SK-N-SH (cell line): ENCODE measurements at regions not wholly inside any gene's neighbourhood (a gene's known extent, or its start where the extent isn't known, plus 50 kb on each side); places are given as distances from the start of the nearest gene placed in this dataset.

Experiments
- CTCF ChIA-PET: fragments of 300-600, 350-600 bp; formaldehyde crosslinking; extraction: SDS; loops from one replicate; lab custom pipeline; 2021; lab: Yijun Ruan, JAX
- POLR2A ChIA-PET: fragments of 350-600 bp; sonication (Branson Sonifier 250); formaldehyde crosslinking; extraction: SDS; loops from one replicate; lab custom pipeline; 2020; ENCODE audit warnings: antibody characterized with exemption, inconsistent platforms; lab: Yijun Ruan, JAX
- DNase-seq: peaks from one replicate; pipeline ENCODE4 v3.0.0; 2012
- H2AFZ ChIP-seq: fragments of 200-600 bp; sonication (generic); 2 replicates; pipeline ENCODE4 v1.8.1; 2016; ENCODE audit warnings: antibody characterized with exemption, mild to moderate bottlenecking, low read depth
- H3F3A ChIP-seq: fragments of 200-600 bp; sonication (generic); replicated peaks from 2 replicates; pipeline ENCODE3; 2016; ENCODE audit warnings: antibody characterized with exemption, mild to moderate bottlenecking; ENCODE audit not compliant: insufficient read depth
- H3K27ac ChIP-seq, 2 experiments: fragments of 200-500 bp in 1 of 2; fragments of 200-600 bp in 1 of 2; sonication (Bioruptor generic) in 1 of 2; sonication (generic), shearing (Covaris generic) in 1 of 2; 2 replicates each; pipeline versions ENCODE4 v1.5.1 to v1.6.1; 2014 to 2016; ENCODE audit warnings: low read depth in 2 of 2, inconsistent platforms in 1 of 2, low read length in 1 of 2, mild to moderate bottlenecking in 1 of 2, mixed read lengths in 1 of 2
- H3K27me3 ChIP-seq: fragments of 200-600 bp; sonication (generic), shearing (Covaris generic); 2 replicates; pipeline ENCODE4 v1.6.1; 2016; ENCODE audit warnings: mixed run types; ENCODE audit not compliant: insufficient read depth
- H3K36me3 ChIP-seq, 2 experiments: fragments of 200-500 bp in 1 of 2; fragments of 200-600 bp in 1 of 2; sonication (Bioruptor generic) in 1 of 2; sonication (generic) in 1 of 2; replicated peaks in 1 of 2; 2 replicates each; pipeline versions ENCODE3 to v1.5.1; 2014 to 2016; ENCODE audit warnings: low read length in 1 of 2, mild to moderate bottlenecking in 1 of 2; ENCODE audit not compliant: insufficient read depth in 2 of 2, control insufficient read depth in 1 of 2
- H3K4me1 ChIP-seq, 2 experiments: fragments of 200-500 bp in 1 of 2; fragments of 200-600 bp in 1 of 2; sonication (Bioruptor generic) in 1 of 2; sonication (generic), shearing (Covaris generic) in 1 of 2; 2 replicates each; pipeline versions ENCODE4 v1.5.1 to v1.6.1; 2014 to 2016; ENCODE audit warnings: low read depth in 1 of 2, low read length in 1 of 2, mixed run types in 1 of 2; ENCODE audit not compliant: insufficient read depth in 2 of 2, control insufficient read depth in 1 of 2
- H3K4me2 ChIP-seq: fragments of 200-600 bp; sonication (generic), shearing (Covaris generic); 2 replicates; pipeline ENCODE4 v1.6.1; 2017; ENCODE audit warnings: mixed run types
- H3K4me3 ChIP-seq, 2 experiments: fragments of 200-500 bp in 1 of 2; fragments of 200-600 bp in 1 of 2; sonication (Bioruptor generic) in 1 of 2; sonication (generic), shearing (Covaris generic) in 1 of 2; 2 replicates each; pipeline versions ENCODE4 v1.5.1 to v1.8.1; 2014 to 2016; ENCODE audit warnings: low read depth in 2 of 2, inconsistent platforms in 1 of 2, low read length in 1 of 2, mild to moderate bottlenecking in 1 of 2, mixed read lengths in 1 of 2, moderate library complexity in 1 of 2
- H3K79me2 ChIP-seq: fragments of 200-600 bp; sonication (generic); 2 replicates; pipeline ENCODE4 v1.8.1; 2017; ENCODE audit warnings: mild to moderate bottlenecking; ENCODE audit not compliant: insufficient read depth
- H3K9ac ChIP-seq: fragments of 200-600 bp; sonication (generic); 2 replicates; pipeline ENCODE4 v1.6.1; 2017; ENCODE audit warnings: mixed run types
- H3K9me2 ChIP-seq: fragments of 200-600 bp; sonication (generic); 2 replicates; pipeline ENCODE4 v1.6.1; 2017; ENCODE audit warnings: mixed run types
- H3K9me3 ChIP-seq: fragments of 200-600 bp; sonication (generic); 2 replicates; pipeline ENCODE4 v1.6.1; 2017; ENCODE audit warnings: mixed run types, mild to moderate bottlenecking, moderate library complexity
- H4K20me1 ChIP-seq: fragments of 200-600 bp; sonication (generic); 2 replicates; pipeline ENCODE4 v1.6.1; 2017; ENCODE audit warnings: mild to moderate bottlenecking, mixed run types; ENCODE audit not compliant: insufficient read depth
- CHD2 ChIP-seq: fragments of 150-350 bp; IDR thresholded peaks from 2 replicates; pipeline ENCODE4 v1.6.1; 2018; ENCODE audit warnings: low read length; ENCODE audit not compliant: partially characterized antibody
- CTCF ChIP-seq: fragments of 200-600 bp; sonication (generic); IDR thresholded peaks from 2 replicates; pipeline ENCODE4 v1.6.1; 2017; ENCODE audit warnings: antibody characterized with exemption, mild to moderate bottlenecking, moderate library complexity
- EP300 ChIP-seq, 2 experiments: IDR thresholded peaks; 2 replicates each; pipeline versions ENCODE4 v1.4.0 to v1.6.1; 2012; ENCODE audit warnings: borderline replicate concordance in 1 of 2, low read depth in 1 of 2, low read length in 1 of 2
- EZH2phosphoT487 ChIP-seq: fragments of 200-600 bp; sonication (generic); IDR thresholded peaks from 2 replicates; pipeline ENCODE4 v1.6.1; 2017; ENCODE audit warnings: low read depth, mixed run types, mild to moderate bottlenecking, antibody characterized with exemption, moderate library complexity, borderline replicate concordance
- GABPA ChIP-seq: IDR thresholded peaks from 2 replicates; pipeline ENCODE4 v1.4.0; 2012; ENCODE audit warnings: low read depth, mild to moderate bottlenecking
- MEF2A ChIP-seq: IDR thresholded peaks from 2 replicates; pipeline ENCODE4 v1.4.0; 2012; ENCODE audit warnings: low read depth, borderline replicate concordance
- NFIC ChIP-seq: IDR thresholded peaks from 2 replicates; pipeline ENCODE4 v1.4.0; 2012; ENCODE audit warnings: borderline replicate concordance
- POLR2AphosphoS5 ChIP-seq: IDR thresholded peaks from 2 replicates; pipeline ENCODE4 v1.6.1; 2012; ENCODE audit warnings: low read depth, low read length
- RCOR1 ChIP-seq: fragments of 150-350 bp; IDR thresholded peaks from 2 replicates; pipeline ENCODE4 v1.6.1; 2017; ENCODE audit warnings: antibody characterized with exemption, low read length
- REST ChIP-seq: IDR thresholded peaks from 2 replicates; pipeline ENCODE4 v1.6.1; 2012; ENCODE audit warnings: mild to moderate bottlenecking, low read depth, low read length, moderate library complexity
- RFX5 ChIP-seq: IDR thresholded peaks from 2 replicates; pipeline ENCODE4 v1.6.1; 2012; ENCODE audit warnings: mild to moderate bottlenecking, improper control_type of control experiment, low read length
- SIN3A ChIP-seq: IDR thresholded peaks from 2 replicates; pipeline ENCODE4 v1.6.1; 2012; ENCODE audit warnings: low read depth, mild to moderate bottlenecking, low read length, moderate library complexity, borderline replicate concordance
- TAF1 ChIP-seq: IDR thresholded peaks from 2 replicates; pipeline ENCODE4 v1.6.1; 2012; ENCODE audit warnings: low read depth, mild to moderate bottlenecking, low read length, moderate library complexity, borderline replicate concordance
- WGBS: methylation state at CpG from one replicate; pipeline ENCODE4 v1.1.6; 2017; ENCODE audit warnings: low lambda C conversion rate; 5-methylcytosine and 5-hydroxymethylcytosine counted together
- TF ChIP-seq, protein P1 (sequence below): fragments of 150-350 bp; IDR thresholded peaks from 2 replicates; pipeline ENCODE4 v1.6.1; 2017; ENCODE audit warnings: antibody characterized with exemption, low read length, low read depth, borderline replicate concordance
- TF ChIP-seq, protein P2 (sequence below): IDR thresholded peaks from 2 replicates; pipeline ENCODE4; 2012

GRCh38 chr2:43164686-43165085, 61.7 kb downstream of the ZFP36L2 start:
- no peak overlapping the region for H3K4me2 ChIP-seq
- no peaks in the 10 kb centered on the region for H3K27me3 ChIP-seq
- TF ChIP-seq TAF1 (no peak), NFIC (no peak), REST (no peak)
- TF ChIP-seq, all 33 proteins: peak for 0
- Histone ChIP-seq H3K27ac (no peak overlapping the region), H3K79me2 (no peaks in the 10 kb centered on the region), H4K20me1 (no peaks in the 10 kb centered on the region), H3K4me3 (no peak overlapping the region), H3K9me2 (no peaks in the 10 kb centered on the region), H2AFZ (no peak overlapping the region), H3K36me3 (no peaks in the 10 kb centered on the region), H3K9me3 (no peaks in the 10 kb centered on the region), H3K9ac (no peak overlapping the region), H3F3A (no peaks in the 10 kb centered on the region), H3K4me1 (peaks cover 14 to 20% of the 10 kb centered on the region in 2 experiments; a peak in 3 of 4 replicates)
- 98% methylated on average over 10 of the region's 10 CpGs for WGBS
- POLR2A ChIA-PET: no interaction called here
- no peak for DNase-seq
- CTCF ChIA-PET: interaction anchor here (1.2 to 1.5 kb wide), 3 partner anchors 9 to 60 kb away, joined by 3 to 4 read pairs (median 4); no protein-coding TSS in a partner anchor

GRCh38 chr2:43163584-43164270, 62.7 kb downstream of the ZFP36L2 start:
- H3F3A ChIP-seq: no peaks in the 10 kb centered on the region
- no peak for DNase-seq
- no peaks in the 10 kb centered on the region for H3K79me2 ChIP-seq
- H3K9me3 ChIP-seq: no peaks in the 10 kb centered on the region
- H3K27me3 ChIP-seq: no peaks in the 10 kb centered on the region
- CTCF ChIA-PET: interaction anchor here (1.2 to 1.5 kb wide), 2 partner anchors 8 to 49 kb away, joined by 4 read pairs; no protein-coding TSS in a partner anchor
- no peaks in the 10 kb centered on the region for H4K20me1 ChIP-seq
- no peak overlapping the region for H3K27ac ChIP-seq
- 86% methylated on average over 6 of the region's 6 CpGs for WGBS
- H3K36me3 ChIP-seq: no peaks in the 10 kb centered on the region
- POLR2A ChIA-PET: no interaction called here
- no peak overlapping the region for H3K4me3 ChIP-seq
- no peaks in the 10 kb centered on the region for H3K9me2 ChIP-seq
- no peak overlapping the region for H3K9ac ChIP-seq
- no peak overlapping the region for H2AFZ ChIP-seq
- no peak overlapping the region for H3K4me2 ChIP-seq
- H3K4me1 ChIP-seq: peaks cover 9 to 10% of the 10 kb centered on the region in 2 experiments; a peak in 3 of 4 replicates
- TF ChIP-seq, protein P1, sequence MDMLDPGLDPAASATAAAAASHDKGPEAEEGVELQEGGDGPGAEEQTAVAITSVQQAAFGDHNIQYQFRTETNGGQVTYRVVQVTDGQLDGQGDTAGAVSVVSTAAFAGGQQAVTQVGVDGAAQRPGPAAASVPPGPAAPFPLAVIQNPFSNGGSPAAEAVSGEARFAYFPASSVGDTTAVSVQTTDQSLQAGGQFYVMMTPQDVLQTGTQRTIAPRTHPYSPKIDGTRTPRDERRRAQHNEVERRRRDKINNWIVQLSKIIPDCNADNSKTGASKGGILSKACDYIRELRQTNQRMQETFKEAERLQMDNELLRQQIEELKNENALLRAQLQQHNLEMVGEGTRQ: no peak
- TF ChIP-seq GABPA: no peak
- TF ChIP-seq POLR2AphosphoS5: no peak
- TF ChIP-seq, protein P2, sequence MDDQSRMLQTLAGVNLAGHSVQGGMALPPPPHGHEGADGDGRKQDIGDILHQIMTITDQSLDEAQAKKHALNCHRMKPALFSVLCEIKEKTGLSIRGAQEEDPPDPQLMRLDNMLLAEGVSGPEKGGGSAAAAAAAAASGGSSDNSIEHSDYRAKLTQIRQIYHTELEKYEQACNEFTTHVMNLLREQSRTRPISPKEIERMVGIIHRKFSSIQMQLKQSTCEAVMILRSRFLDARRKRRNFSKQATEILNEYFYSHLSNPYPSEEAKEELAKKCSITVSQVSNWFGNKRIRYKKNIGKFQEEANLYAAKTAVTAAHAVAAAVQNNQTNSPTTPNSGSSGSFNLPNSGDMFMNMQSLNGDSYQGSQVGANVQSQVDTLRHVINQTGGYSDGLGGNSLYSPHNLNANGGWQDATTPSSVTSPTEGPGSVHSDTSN: no peak
- TF ChIP-seq EP300 (IDR thresholded peaks at IDR 0.05; ENCODE audit: borderline replicate concordance in 1 of 2, low read depth in 1 of 2, low read length in 1 of 2): no peak
- no peak for TF ChIP-seq SIN3A
- no peak for TF ChIP-seq MEF2A
- TF ChIP-seq RCOR1: no peak
- TF ChIP-seq CHD2: no peak
- TF ChIP-seq RFX5: no peak
- TF ChIP-seq CTCF: no peak
- TF ChIP-seq EZH2phosphoT487: no peak
